Psoas muscle (tissue), 7 donors: ENCODE measurements at regions not wholly inside any gene's neighbourhood (a gene's known extent, or its start where the extent isn't known, plus 50 kb on each side); places are given as distances from the start of the nearest gene placed in this dataset.
A peak's percentile ranks its signal among the peaks of the same experiment; 100 is the strongest.

Source experiments
- ATAC-seq, 4 donors: fragments of 200-7000 bp; cut with Tn5 transposase; one replicate each; pipeline ENCODE4 v1.9.1; 2020; ENCODE audit warnings: moderate library complexity in 3 of 4, mild to moderate bottlenecking in 2 of 4
- DNase-seq, 2 donors: peaks; one replicate each; pipeline ENCODE4 v3.0.0-alpha.2; 2020
- H3K27ac ChIP-seq: fragments of 200-600 bp; one replicate; pipeline ENCODE4 v1.8.0; 2022
- H3K27me3 ChIP-seq, 3 donors: fragments of 200-600 bp in 1 of 3; one replicate each; pipeline versions ENCODE4 v1.6.1 to v1.8.0; 2013 to 2022; ENCODE audit warnings: low read length in 2 of 3, mild to moderate bottlenecking in 2 of 3, moderate library complexity in 1 of 3; ENCODE audit not compliant: insufficient read depth in 3 of 3
- H3K36me3 ChIP-seq, 2 donors: fragments of 200-600 bp in 1 of 2; one replicate each; pipeline versions ENCODE4 v1.6.1 to v1.8.0; 2013 to 2022; ENCODE audit warnings: low read depth in 1 of 2, mild to moderate bottlenecking in 1 of 2, moderate library complexity in 1 of 2; ENCODE audit not compliant: insufficient read depth in 1 of 2
- H3K4me1 ChIP-seq: fragments of 200-600 bp; one replicate; pipeline ENCODE4 v1.8.0; 2022
- H3K4me3 ChIP-seq: fragments of 200-600 bp; one replicate; pipeline ENCODE4 v1.8.0; 2022; ENCODE audit warnings: mild to moderate bottlenecking
- H3K9me3 ChIP-seq: fragments of 200-600 bp; one replicate; pipeline ENCODE4 v1.8.0; 2022
- WGBS, 3 donors: extraction: QIAGEN DNeasy Blood & Tissue Kit; methylation state at CpG; one replicate each; pipeline versions ENCODE4 v1.1.6 to v1.1.7; 2013; 5-methylcytosine and 5-hydroxymethylcytosine counted together
- intact Hi-C, 2 donors: fragments of 100-400 bp; cut with DNase I; formaldehyde crosslinking; loops; one replicate each; pipeline versions ENCODE4 v1.11.0 to v1.14.2; 2022
- TF ChIP-seq, protein P1 (sequence below): fragments of 200-600 bp; IDR thresholded peaks from one replicate; pipeline ENCODE4 v1.8.0; 2022; ENCODE audit warnings: antibody characterized with exemption
- donor health status: healthy with polysubstance abuse.
- donor health status: DM: no; HTN: no; CAD: no; lungs with moderate emphysema.
- donor health status: Bipolar disorder and iron deficiency.
- donor health status: healthy.
- donor health status: DM: yes; HTN: yes; CAD: no.
- donor health status: DM: no; HTN: no; CAD: no.
- donor health status: DM: yes; HTN: yes; CAD: no.

DNA sequence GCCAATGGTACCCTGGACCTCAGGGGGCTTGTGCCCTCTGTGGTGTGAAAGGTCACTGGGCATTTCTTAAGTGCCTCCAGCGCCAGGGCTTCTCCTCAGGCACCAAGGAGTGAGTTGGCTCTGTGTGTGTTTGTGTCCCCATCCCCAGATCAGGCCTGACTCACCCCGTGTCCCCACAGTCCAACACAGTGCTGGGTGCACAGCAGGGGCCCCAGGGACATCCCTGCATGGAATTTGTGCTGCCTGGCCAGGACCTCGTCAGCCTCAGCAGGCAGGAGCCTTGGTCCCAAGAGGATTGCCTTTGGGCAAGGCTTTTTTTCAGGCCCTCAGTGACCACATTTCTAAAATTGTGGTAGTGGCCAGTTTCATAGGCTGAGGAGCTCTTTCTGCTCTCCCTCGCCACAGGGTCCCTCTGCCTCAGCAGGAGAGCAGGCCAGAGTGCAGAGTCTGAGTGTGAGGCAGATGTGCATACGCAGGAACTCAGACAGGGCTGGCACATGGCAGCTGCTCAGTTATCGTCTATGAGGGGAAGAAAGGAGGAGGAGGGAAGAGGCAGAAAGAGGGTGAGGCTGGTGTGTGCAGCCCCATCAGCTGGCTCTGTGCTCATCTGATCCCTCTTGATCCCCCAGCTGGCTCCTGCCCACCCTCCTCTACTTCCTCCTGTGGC is 215.6 kb downstream of the RPLP1 start:
- no peaks in the 10 kb centered on the region for H3K27me3 ChIP-seq

DNA sequence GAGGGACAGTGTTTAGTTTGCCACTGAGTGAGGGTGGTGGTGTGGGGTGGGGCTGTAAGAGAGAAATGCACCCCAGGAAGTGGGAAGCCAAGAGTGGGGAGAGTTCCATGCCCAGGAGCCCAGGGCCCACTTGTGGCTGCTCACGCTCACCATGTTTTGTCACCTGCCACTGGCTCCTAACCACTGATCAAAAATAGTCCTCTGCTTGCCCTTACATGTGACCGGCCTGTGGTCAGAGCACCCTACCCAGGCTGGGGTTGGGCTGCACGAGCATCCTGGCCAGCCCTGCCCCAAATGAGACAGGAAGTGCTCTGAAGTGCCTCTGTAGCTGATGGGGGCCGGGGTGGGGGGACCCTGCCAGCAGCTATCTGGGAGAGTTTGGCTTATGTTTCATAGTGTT is 216.3 kb downstream of the RPLP1 start:
- 47 to 62% (median 59%) methylated on average over 4 of the region's 4 CpGs for WGBS, 3 donors
- Histone ChIP-seq H3K27me3 (no peaks in the 10 kb centered on the region), H3K27ac (no peak overlapping the region), H3K9me3 (no peaks in the 10 kb centered on the region), H3K4me1 (no peaks in the 10 kb centered on the region), H3K36me3 (no peaks in the 10 kb centered on the region), H3K4me3 (no peak overlapping the region)
- intact Hi-C loops: no loop called here
- DNase-seq: peak in 1 of 2 donors; percentile 54
- TF ChIP-seq, protein P1, sequence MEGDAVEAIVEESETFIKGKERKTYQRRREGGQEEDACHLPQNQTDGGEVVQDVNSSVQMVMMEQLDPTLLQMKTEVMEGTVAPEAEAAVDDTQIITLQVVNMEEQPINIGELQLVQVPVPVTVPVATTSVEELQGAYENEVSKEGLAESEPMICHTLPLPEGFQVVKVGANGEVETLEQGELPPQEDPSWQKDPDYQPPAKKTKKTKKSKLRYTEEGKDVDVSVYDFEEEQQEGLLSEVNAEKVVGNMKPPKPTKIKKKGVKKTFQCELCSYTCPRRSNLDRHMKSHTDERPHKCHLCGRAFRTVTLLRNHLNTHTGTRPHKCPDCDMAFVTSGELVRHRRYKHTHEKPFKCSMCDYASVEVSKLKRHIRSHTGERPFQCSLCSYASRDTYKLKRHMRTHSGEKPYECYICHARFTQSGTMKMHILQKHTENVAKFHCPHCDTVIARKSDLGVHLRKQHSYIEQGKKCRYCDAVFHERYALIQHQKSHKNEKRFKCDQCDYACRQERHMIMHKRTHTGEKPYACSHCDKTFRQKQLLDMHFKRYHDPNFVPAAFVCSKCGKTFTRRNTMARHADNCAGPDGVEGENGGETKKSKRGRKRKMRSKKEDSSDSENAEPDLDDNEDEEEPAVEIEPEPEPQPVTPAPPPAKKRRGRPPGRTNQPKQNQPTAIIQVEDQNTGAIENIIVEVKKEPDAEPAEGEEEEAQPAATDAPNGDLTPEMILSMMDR: no peak
- peak in 2 of 4 donors; percentile 45 to 88 for ATAC-seq

More for the DNA sequence above, 215.6 kb downstream of the RPLP1 start:
- Histone ChIP-seq H3K36me3 (no peaks in the 10 kb centered on the region), H3K4me3 (no peak overlapping the region), H3K4me1 (no peaks in the 10 kb centered on the region), H3K9me3 (no peaks in the 10 kb centered on the region), H3K27ac (no peak overlapping the region)
- intact Hi-C loops: no loop called here
- no peak for DNase-seq
- WGBS, 3 donors: 76 to 84% (median 78%) methylated on average over 6 of the region's 6 CpGs
- TF ChIP-seq, protein P1: no peak
- ATAC-seq: peak in 2 of 4 donors; percentile 14 to 16

DNA sequence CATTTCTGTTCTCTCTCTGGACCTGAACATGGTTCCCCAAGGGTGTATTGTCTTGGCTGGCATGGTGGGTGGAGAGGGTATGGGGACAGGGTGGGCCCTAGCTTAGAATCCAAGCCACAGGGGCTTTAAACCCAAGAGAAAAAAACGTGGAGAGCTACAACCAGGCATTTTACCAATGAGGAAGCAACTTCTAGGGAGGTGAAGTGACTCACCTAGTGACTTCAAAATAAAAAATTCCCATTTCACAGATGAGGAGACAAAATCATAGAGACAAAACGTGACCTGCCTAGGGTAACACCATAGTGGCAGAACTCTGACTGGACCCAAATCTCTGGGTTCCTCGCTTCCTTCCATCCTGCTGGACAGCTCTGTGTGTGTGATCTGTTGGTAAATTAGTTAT is 216.8 kb downstream of the RPLP1 start:
- H3K27ac ChIP-seq: no peak overlapping the region
- H3K9me3 ChIP-seq: no peaks in the 10 kb centered on the region
- H3K36me3 ChIP-seq: no peaks in the 10 kb centered on the region
- WGBS, 3 donors: 82 to 85% (median 83%) methylated on average over 3 of the region's 3 CpGs
- TF ChIP-seq, protein P1: no peak
- no peaks in the 10 kb centered on the region for H3K27me3 ChIP-seq
- H3K4me1 ChIP-seq: no peaks in the 10 kb centered on the region
- no peak overlapping the region for H3K4me3 ChIP-seq
- ATAC-seq: no peak
- intact Hi-C loops: no loop called here
- no peak for DNase-seq

DNA sequence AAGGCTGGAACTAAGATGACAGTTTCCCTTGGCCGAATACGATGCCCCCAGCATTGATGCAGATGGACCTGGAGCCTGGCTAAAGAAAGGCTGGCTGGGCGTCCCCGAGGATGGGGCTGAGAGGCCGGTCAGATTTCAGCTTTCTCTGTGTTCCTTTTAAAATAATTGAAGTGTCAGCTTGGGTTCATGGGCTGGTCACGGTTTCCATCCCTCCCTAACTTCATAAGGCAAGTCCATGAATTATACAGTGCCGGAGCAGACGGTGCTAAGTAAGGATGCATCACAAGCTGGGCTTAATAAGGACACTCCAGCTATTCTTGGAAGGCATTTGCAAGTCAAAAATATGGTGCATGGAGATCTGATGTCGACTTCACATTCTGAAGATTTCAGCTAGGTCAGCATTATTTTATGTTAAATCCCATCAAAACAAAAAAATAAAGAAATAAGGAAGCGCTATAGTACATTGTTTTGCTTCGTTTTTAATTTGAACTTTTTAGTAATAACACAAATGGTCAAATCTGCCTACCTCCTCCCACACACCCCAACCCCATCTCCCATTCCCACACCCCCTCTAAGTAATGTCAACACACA is 220.8 kb downstream of the RPLP1 start:
- TF ChIP-seq, protein P1: no peak
- WGBS, 3 donors: 48 to 63% (median 51%) methylated on average over 11 of the region's 11 CpGs
- no peak overlapping the region for H3K27ac ChIP-seq
- H3K36me3 ChIP-seq: no peaks in the 10 kb centered on the region
- H3K27me3 ChIP-seq: peaks cover 0 to 4% (median 0%) of the 10 kb centered on the region in 3 donors
- no peak for ATAC-seq
- H3K4me1 ChIP-seq: no peaks in the 10 kb centered on the region
- DNase-seq: no peak
- no peak overlapping the region for H3K4me3 ChIP-seq
- H3K9me3 ChIP-seq: no peaks in the 10 kb centered on the region
- intact Hi-C loops: no loop called here
